ENCODE measurements at regions not wholly inside any gene's neighbourhood (a gene's known extent, or its start where the extent isn't known, plus 50 kb on each side); places are given as distances from the start of the nearest gene placed in this dataset.

DNA sequence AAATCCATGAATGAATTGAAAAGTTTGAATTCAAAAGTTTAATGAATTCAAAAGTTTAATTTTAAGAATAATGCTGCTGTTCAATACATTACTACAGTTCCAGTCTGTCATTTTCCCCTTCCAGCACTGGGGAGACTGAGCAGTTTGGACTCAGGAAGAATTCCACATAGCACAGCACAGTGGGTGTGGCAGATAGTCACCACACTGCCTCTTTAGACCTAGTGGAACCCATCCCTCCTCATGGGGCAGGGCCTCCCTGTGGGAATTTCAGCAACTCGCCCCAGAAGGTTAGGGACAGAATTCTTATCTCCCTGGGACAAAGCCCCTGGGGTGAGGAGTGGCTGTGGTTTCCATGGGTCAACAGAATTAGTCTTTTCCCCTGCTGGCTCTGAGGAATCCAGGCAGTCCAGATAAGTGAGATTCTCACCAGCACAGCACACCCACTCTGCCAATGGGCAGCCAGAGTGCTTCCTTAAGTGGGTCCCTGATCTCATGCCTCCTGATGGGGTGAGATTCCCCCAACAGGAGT, 442.0 kb upstream of the SYT4 start:
- TF ChIP-seq, protein P1, sequence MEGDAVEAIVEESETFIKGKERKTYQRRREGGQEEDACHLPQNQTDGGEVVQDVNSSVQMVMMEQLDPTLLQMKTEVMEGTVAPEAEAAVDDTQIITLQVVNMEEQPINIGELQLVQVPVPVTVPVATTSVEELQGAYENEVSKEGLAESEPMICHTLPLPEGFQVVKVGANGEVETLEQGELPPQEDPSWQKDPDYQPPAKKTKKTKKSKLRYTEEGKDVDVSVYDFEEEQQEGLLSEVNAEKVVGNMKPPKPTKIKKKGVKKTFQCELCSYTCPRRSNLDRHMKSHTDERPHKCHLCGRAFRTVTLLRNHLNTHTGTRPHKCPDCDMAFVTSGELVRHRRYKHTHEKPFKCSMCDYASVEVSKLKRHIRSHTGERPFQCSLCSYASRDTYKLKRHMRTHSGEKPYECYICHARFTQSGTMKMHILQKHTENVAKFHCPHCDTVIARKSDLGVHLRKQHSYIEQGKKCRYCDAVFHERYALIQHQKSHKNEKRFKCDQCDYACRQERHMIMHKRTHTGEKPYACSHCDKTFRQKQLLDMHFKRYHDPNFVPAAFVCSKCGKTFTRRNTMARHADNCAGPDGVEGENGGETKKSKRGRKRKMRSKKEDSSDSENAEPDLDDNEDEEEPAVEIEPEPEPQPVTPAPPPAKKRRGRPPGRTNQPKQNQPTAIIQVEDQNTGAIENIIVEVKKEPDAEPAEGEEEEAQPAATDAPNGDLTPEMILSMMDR (conservative IDR thresholded peaks at IDR 0.05 in 1 of 2, IDR thresholded peaks at IDR 0.05 in 1 of 2; ENCODE audit: low read depth in 1 of 2, low read length in 2 of 2), result no peak
- TF ChIP-seq EZH2 (IDR thresholded peaks at IDR 0.05; ENCODE audit: low read length, missing control alignments), result no peak
